DMS53 (cell line): ENCODE measurements at regions not wholly inside any gene's neighbourhood (a gene's known extent, or its start where the extent isn't known, plus 50 kb on each side); places are given as distances from the start of the nearest gene placed in this dataset.
A peak's percentile ranks its signal among the peaks of the same experiment; 100 is the strongest.
"Not testable (repeated sequence)": the region's sequence is repeated elsewhere in the genome, so short reads cannot be mapped to it uniquely, and the experiment has no call there.

ENCODE experiments used
- DNase-seq: peaks from one replicate; lab custom pipeline; 2025; lab: John Stamatoyannopoulos, UW

GRCh38 chr6:125354649-125355048, 52.9 kb upstream of the HDDC2 start:
- no peak for DNase-seq

GRCh38 chr6:125356884-125357283, 55.1 kb upstream of the HDDC2 start:
- no peak for DNase-seq

- DNase-seq, result no peak
These were observed 55.9 kb upstream of the HDDC2 start for GRCh38 chr6:125357515-125358256.

- no peak for DNase-seq
These were observed 57.1 kb upstream of the HDDC2 start for GRCh38 chr6:125358898-125359297.

DNA sequence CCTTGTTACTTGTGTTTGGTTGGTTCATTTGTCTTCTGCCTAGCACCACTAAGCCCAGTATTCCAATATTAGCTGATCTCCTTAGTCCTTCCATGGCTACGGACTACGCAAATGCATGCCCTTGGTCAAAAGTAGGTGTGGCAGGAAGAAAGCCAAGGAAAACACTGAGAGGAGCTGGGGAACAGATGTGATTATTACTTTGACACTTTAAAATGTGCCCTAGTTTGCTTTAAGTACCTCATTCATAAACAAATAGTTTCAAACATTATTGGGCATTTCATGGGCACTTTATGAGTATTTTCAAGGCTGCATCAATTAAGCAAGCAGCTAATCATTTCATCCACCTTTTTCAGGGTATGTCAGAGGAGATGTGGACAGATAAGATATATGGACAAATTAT, 60.1 kb upstream of the HDDC2 start:
- no peak for DNase-seq

GRCh38 chr6:125363039-125363823, 61.5 kb upstream of the HDDC2 start:
- DNase-seq, result peak; percentile 78

DNA sequence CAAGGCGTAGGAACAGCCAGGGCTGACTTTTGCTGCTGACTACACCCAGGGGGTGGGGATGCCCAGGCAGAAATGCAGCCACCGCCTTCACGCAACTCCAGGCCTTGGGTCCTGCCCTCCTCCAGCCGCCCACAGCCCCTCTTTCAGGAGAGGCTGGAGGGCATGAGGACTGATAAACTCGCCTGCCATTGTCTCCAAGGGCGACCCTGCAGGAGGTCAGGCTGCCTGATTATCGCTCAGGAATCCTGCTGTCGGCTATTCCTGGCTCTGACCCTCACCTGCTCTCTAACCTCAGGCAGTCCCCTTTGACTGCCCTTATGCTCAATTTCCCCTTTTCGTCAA, 62.0 kb upstream of the HDDC2 start:
- no peak for DNase-seq

DNA sequence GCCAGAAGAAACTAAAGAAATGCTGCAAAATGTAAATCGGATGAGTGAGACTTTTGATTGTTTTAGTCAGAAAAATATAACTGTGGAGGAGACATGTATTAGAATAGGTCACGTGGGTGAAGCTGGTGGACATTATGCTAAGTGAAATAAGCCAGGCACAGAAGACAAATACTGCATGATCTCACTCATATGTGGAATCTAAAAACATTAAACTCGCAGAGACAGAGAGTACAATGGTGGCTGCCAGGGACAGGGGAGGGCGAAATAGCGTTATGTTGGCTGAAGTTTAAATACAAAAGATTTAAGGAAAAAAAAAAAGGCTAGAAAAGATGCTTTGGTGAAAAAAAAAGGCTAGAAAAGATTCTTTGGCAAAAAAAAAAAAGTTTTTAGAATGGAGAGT, 63.5 kb upstream of the HDDC2 start:
- DNase-seq, result no peak

- no peak for DNase-seq
These were observed 65.4 kb upstream of the HDDC2 start for GRCh38 chr6:125367036-125367782.

GRCh38 chr6:125370343-125370742, 68.6 kb upstream of the HDDC2 start:
- no peak for DNase-seq

DNA sequence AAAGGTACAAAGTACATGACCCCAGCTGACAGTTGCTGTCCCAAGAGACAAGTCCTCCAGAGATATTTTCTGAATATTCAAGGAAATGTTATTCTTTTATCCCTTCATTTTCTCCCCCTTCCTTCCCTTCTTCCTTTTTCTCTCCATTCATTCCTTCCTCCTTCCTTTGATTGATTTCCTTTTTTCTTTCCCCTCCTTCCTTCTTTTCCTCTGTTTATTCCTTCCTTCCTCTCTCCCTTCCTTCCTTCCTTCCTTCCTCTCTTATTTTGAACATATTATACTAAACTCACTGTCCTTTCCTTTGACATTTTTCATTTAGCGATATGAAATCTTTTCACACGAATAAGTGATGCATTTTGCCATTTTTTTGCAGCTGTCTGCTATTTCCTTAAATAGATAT, 73.2 kb upstream of the HDDC2 start:
- no peak for DNase-seq

- no peak for DNase-seq
These were observed 74.1 kb upstream of the HDDC2 start for GRCh38 chr6:125375821-125376220.

DNA sequence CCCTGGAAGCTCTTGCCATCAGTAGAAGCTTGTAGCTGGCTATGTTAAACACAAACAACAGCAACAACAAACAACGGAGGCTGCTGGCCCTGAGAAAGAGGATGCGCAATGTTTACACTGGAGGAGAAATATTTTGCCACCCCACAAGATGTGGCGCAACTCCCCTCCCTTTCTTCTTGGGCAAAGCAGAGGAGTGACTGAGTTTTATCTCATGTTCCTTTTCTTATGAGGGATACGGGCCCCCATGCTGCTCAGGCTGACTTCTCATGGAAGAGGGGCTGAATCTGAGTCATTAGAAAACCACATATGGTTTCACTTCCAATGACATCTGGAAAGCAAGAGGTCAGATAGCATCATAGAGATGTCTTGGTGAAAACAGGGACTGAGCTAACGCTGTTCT, 75.9 kb upstream of the HDDC2 start:
- DNase-seq, result no peak

- no peak for DNase-seq
These were observed 77.4 kb upstream of the HDDC2 start for GRCh38 chr6:125379174-125379573.

DNA sequence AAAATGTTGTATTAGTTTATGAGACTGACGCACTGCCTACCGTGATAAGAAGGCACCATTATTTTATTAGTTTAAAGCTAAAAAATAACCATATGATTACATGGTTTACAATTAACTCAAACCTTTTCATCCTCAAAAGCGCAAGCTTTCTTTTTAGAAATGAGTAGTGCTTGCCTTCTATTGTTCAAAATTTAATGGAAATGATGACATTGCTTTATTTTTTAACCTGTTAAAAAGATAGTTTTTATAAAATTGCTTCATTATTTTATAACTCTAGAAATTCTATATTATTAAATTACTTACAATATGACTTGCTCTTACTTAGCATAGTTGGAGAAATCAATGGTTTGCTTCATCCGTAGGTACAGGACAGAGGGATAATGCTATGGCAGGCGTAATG, 78.7 kb upstream of the HDDC2 start:
- no peak for DNase-seq

GRCh38 chr6:125386337-125386736, 84.6 kb upstream of the HDDC2 start:
- not testable (repeated sequence) for DNase-seq

GRCh38 chr6:125392682-125393081, 90.9 kb upstream of the HDDC2 start:
- DNase-seq, result no peak

DNA sequence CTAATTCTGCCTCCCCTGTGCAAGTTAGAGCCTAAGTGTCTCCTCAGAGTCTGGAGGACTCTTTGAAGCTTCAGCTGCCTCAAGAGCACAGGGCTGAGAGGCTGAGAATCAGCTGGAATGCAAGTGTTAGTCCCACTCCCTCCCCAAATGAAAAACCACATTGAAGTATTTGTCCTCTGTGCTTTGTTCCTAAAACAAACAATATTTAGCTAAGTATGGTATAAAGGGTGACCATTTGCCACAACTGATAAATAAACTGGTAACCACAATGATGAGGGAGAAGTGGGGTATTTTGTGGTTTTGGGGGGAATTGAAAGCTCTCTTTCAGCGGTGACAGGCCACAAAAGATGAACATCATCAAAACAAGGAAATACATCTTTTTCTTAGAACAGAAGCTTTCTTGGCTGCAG, 91.7 kb upstream of the HDDC2 start:
- DNase-seq, result no peak

GRCh38 chr6:125406741-125407140, 105.0 kb upstream of the HDDC2 start:
- DNase-seq, result no peak

GRCh38 chr6:125414507-125414906, 112.7 kb upstream of the HDDC2 start:
- no peak for DNase-seq

DNA sequence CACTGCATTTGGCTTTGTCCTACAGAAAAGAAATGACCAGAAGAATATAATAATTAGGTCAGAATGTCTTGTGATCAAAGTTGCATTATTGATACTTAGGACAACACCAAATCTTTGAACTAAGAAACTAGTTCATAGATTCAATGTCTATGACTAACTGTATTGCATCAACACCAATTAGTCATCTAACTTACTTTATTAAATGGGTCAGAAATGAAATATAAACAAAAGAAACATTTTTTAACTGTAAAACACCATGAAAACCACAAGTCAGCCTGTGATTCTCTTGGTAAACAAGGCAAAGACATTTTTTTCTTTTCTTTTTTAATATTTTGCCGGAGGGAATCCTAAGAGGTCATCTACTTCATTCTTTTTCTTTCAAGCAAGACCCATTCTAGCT, 114.1 kb upstream of the HDDC2 start:
- no peak for DNase-seq

GRCh38 chr6:125421836-125422235, 120.1 kb upstream of the HDDC2 start:
- DNase-seq, result no peak

DNA sequence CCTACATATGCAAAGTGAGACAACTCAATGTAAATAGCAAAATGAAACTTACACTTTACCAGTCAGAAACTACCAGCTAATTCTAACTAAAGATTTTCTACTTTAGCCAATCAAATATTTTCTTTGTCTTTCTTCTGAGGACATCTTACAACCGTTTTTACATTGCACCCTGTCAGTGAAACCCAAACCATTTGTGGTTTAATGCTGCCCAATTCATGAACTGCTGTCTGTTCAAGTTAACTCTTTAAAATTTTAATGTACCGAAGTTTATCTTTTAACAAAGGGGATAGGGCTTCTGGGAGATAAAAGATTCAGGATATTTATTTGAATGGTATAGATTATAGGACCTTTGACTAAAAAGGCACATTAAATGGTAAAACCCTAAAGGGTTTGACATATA, 121.3 kb upstream of the HDDC2 start:
- no peak for DNase-seq
